Stimulated activated naive CD4-positive, alpha-beta T cell (primary cell): ENCODE measurements at regions not wholly inside any gene's neighbourhood (a gene's known extent, or its start where the extent isn't known, plus 50 kb on each side); places are given as distances from the start of the nearest gene placed in this dataset.

Experiments used
- DNase-seq, 6 experiments: peaks; one replicate each; lab custom pipeline; 2025; lab: John Stamatoyannopoulos, UW

DNA sequence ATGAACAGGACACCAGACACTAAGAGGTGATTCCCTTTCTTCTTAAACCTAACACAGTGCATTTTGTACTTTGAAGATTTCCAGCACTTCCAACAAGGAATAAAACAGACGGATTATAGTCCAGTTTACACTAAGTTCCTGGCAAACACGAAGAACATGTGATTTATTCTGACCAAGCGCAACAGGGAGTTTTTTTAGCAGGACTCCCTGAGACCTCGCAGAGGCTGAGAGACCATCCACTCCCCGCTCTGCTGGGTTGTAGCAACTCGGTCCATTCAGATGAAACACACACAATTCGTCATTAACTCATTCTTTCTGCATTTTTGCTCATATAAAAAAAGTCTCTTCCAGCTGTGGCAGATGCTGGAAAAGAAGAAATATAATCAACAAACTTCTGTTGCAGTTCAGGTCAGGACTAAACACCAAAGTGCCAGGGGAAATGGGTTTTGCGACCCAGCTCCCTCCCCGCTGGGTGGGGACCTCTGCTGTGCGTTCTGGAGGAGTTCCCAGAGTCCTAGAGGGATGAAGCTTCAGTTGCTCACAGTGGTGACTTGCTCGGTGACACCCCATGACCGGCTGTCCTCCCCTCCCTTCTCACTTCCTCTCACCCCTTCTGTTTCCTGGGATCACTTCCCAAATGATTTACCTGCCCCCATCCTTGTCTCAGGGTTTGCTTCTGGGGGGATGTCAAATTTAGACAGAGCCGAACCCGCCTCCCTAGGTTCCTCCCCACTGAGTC is 52.5 kb downstream of the KCNF1 start:
- DNase-seq: no peak

GRCh38 chr2:10965241-10965843 is 53.6 kb downstream of the KCNF1 start:
- DNase-seq: no peak

DNA sequence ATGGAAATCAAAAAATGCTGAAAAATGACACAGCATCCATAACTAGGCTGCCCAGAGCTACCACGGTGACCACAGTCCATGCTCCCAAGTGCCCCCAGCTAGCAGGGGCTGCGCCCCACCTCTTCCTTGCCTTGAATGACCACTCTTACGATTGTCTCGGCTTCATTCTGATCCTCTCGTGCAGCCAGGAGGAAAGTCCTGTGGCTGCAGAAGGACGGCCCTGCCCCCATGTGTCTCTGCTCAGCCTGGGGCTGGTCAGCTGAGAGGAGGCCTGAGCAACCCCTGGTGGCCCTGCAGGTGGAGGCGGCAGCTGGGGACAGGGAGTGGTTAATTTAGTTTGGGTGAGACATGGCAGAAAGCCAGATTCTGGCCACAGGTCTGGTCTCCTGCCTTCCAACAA is 54.3 kb downstream of the KCNF1 start:
- no peak for DNase-seq

- DNase-seq: no peak
Measured at GRCh38 chr2:10966741-10967140, 55.0 kb downstream of the KCNF1 start.

- DNase-seq: no peak
Measured at GRCh38 chr2:10968176-10968575, 56.4 kb downstream of the KCNF1 start.

GRCh38 chr2:10970666-10971065 is 58.9 kb downstream of the KCNF1 start:
- no peak for DNase-seq

GRCh38 chr2:10971161-10971887 is 59.6 kb downstream of the KCNF1 start:
- no peak for DNase-seq

DNA sequence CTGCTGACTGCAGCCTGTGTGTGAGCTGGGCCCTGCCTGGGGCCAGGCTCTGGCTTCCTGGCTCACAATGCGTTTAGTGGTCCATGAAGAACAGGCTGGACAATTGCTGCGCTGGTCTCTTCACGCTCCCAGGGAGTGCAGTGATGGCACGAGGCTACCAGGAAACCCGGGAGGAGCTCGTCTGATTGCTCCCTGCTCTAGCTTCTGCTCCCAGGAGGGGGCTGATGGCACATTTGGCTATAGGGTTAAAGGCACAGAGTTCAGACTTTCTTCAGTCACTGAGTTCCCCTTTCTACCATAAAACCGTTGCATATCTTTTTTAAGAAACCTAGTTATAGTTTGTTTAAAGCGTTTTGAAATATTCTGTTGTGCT is 60.1 kb downstream of the KCNF1 start:
- no peak for DNase-seq

DNA sequence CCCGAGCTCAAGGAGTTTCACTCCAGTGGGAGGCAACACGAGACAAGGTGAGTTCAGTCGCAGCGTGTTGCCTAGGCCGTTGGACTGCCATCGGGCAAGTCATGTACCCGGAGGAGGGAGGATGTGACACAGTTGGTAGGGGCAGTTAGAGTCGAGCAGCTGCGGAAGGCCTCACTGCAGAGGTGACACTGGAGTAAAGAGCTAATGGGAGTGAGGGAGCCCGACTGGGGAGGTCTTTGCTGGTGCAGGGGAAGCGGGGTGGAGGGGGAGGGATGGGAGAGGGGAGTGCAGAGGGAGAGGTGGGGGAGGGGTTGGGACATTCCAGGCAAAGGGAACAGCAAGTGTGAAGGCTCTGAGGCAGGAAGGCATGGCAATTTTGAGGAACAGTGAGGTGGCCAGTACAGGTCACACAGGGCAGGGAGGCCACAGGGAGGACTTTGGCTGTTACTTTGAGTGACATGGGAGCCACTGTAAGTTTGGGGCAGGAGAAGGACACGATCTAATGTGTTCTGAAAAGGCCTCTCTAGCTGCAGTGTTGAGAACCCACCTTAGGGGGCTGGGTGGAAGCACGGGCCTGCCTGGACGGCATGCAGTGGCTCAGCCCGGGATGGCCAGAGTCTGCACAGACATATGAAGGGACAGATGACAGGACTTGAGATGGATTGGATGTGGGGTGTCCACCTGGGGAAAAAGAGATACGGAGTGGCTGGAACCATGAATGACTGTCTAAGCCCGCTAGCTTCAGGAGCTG is 61.1 kb downstream of the KCNF1 start:
- DNase-seq: no peak

GRCh38 chr2:10973766-10974165 is 62.0 kb downstream of the KCNF1 start:
- DNase-seq: no peak

DNA sequence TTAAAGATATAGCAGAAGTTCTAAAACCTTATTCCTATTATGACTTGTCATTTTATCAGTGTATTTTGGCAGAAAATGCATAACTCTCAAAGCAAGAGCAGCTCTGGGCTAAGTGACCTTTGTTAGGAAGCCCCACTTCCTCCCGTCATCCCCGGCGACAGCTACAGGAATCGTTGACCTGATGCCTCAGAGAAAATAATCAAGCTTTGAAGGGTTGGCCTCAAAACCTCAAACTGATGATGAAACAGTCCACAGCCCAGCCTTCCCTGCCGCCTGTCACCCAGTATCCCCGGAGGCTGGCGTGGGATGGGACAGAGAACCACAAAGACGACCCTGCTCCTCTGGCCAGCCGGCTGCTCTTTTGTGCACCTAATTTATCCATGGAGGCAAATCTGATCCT is 65.3 kb downstream of the KCNF1 start:
- DNase-seq: no peak

- no peak for DNase-seq
Measured at GRCh38 chr2:10977621-10978020, 65.9 kb downstream of the KCNF1 start.

DNA sequence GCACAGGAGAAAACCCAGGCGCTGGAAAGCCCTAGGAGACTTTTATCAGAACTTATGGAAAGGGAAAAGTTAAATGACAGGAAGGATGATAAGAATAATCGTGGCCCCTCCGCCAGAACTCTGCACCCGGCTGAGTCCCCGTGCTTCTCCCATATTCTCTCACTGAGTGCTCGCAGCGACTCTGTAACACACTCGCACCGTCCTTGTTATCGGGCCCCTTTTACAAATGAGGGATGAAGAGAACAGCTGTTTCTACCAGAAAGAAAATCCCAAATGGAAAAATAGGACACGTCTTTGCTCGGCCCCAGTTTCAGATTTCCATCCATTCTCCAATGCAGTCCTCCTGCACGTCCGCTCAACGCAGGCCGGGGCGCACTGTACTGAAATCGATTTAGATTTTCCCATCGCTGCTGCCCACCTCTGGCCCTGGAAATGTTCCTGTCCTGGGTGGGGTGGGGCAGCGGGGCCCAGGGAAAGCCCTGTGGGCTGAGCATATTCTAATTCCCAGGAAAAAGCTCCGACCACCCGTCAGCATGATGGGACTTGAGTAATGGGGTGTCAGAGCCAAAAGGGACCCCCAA is 66.4 kb downstream of the KCNF1 start:
- no peak for DNase-seq

DNA sequence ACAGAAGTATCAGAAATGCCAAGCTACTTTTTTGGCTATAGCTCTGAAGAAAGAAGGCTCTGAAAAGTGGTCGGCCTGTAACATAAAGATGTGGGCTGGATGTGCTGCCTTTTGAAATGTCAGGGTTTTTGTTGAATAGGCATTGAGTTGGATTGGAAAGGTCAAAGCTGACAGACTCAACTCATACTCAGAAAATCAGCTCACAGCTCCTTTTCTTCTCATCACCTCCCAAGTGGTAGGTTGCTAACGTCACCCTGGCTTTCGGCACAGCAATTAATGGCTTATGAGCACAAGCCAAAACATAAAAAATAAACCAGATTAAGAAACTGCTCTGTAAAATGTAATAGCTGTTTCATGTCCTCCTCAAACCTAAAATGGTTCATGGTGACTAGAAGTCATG is 68.3 kb downstream of the KCNF1 start:
- no peak for DNase-seq

DNA sequence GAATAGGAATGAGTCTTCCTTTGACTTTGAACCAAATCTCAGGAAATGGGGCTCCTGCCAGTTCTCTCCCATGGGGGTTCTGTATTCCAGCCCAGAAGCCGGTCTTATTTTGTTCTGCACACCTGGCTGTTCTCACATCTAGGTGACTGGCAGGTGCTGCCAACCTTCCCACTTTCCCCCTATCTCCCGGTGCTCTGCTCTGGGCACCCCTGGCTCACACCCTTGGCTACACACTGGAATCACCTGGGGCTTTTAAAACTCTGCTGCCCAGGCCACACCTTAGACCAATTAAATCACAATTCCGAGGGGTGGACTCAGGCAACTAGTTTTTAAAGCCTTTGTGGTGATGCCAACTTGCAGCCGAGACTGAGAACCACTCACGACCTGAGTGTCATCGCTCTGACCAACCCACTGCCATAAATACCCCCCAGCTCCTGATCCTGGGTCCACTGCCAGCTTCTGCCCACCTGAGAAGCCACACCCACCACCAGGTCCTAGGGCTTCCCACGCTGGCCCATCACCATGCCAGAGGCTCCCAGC is 69.2 kb downstream of the KCNF1 start:
- DNase-seq: no peak

- DNase-seq: no peak
Measured at GRCh38 chr2:10981451-10981850, 69.7 kb downstream of the KCNF1 start.

DNA sequence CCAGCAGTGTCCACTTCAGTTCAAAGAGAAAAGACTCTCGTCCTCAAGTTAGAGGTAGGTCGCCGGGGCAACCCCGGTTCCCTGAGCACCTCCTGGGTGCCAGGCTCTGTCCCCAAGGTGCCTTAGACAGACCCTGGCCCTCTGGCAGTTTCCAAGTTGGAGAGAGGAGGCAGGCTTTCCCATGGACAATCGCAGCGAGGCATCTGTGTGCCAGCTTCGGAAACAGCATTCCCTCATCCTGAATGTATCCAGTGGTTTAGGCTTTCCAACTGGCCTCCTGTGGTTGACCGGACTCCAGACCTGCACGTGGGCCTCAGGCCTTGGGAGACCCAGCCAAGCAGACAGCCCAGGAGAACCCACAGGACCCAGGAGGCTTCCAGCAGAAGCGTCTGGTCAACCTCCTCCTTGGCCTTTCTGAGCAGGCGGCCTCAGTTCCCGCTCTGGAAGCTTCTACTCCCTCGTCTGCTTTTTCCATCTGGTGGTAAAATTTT is 70.3 kb downstream of the KCNF1 start:
- DNase-seq: no peak

DNA sequence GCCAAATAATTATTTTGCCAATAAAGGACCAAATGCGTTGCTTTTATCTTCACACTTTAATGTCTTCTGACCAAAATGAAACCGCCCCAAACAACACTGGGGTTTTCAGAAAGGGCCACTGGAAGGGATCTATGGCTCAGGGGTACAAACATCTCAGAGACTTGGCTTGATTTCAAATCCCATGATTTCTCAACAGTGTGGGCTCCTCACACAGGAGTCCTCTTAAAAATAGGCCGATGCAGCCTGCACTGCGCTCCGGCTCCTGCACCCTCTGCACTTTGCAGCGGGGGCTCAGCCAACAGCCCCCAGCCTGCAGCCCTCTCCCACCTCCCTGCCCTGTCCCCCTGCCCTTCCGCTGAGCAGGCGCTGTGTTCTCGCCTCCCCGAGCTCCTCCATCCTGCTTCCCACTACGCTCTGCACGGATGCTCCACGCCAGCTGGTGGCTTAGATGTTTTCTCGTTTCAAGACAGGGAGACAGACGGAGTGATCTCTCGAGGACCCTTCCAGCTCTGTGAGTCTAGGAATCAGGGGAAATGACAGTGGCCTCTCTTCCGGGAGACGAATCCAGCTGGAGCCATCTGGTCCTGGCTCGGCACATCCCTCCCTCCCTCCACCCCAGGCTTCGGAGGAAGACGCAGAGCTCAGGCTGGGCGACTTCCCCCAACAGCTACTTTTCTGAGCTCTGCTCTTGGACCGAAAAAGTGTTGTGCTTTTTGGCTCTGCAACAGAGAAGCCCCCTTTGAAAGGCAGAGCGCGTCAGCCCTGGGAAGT is 71.4 kb downstream of the KCNF1 start:
- DNase-seq: no peak

DNA sequence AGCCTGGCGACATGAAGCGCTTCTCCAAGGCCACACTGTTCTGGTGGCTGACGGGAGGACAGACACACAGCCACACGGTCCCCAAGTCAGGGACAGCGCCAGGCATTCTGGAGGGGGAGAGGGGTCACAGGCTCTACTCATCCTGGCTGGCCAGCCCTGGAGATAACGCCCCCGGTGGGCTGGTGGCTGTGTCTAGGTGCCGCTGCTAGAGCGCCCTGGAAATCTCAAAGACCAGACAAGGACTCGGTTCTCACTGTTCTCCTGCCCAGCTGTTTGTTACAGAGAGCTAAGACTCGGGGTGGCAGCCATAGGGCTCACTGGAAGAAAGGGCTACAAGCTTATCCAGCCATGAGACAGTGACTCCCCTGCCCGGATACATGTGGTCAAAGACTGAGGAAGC is 72.0 kb downstream of the KCNF1 start:
- DNase-seq: no peak

- no peak for DNase-seq
Measured at GRCh38 chr2:10984418-10985135, 72.8 kb downstream of the KCNF1 start.
